ENCODE measurements at regions not wholly inside any gene's neighbourhood (a gene's known extent, or its start where the extent isn't known, plus 50 kb on each side); places are given as distances from the start of the nearest gene placed in this dataset.

DNA sequence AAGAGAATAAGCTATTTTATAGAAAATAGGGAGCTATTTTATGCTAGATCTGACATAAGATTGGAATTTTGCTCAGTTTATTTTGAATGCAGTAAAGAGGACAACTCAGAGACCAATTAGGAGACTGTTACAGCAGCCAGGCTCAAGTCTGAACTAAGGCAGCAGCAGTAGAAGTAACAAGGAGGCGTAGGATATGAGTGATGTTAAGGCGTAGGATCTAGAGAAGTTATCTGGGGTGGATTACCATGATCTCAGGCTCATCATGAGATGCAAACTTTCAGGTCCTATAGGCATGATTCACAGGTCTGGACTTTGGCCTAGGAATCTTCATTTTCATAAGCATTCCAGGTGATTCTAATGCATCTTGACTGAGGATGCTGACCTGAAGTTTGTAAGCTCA lies 108.9 kb upstream of the BLID start:
- no peak overlapping the region for H3K27ac Mint-ChIP-seq (ENCODE audit: unreplicated experiment)
- no TSS peak for BruUV-seq (replicated peaks)
- intact Hi-C loops (cut with micrococcal nuclease; ENCODE audit: unreplicated experiment) = no loop called here
- DNase-seq = no peak
- no peaks in the 10 kb centered on the region for H3K36me3 ChIP-seq (ENCODE audit: control insufficient read depth, insufficient read depth, low read length)
- H3K4me3 ChIP-seq (ENCODE audit: low read depth, low read length) = no peak overlapping the region
- H3K4me3 Mint-ChIP-seq (ENCODE audit: unreplicated experiment) = no peak overlapping the region
- peaks cover 5% of the 10 kb centered on the region for H3K4me1 Mint-ChIP-seq (ENCODE audit: low read depth, unreplicated experiment)
- POLR2A ChIA-PET = interaction anchor here (0.6 kb wide), 1 partner anchor 73 kb away, joined by 4 read pairs; no protein-coding TSS in a partner anchor
- CTCF ChIA-PET = no interaction called here
- H3K27me3 ChIP-seq (replicated peaks; ENCODE audit: control insufficient read depth, insufficient read depth, low read length) = no peaks in the 10 kb centered on the region
- H3K36me3 Mint-ChIP-seq (ENCODE audit: insufficient read depth, unreplicated experiment) = no peaks in the 10 kb centered on the region
- TF ChIP-seq, protein P1, sequence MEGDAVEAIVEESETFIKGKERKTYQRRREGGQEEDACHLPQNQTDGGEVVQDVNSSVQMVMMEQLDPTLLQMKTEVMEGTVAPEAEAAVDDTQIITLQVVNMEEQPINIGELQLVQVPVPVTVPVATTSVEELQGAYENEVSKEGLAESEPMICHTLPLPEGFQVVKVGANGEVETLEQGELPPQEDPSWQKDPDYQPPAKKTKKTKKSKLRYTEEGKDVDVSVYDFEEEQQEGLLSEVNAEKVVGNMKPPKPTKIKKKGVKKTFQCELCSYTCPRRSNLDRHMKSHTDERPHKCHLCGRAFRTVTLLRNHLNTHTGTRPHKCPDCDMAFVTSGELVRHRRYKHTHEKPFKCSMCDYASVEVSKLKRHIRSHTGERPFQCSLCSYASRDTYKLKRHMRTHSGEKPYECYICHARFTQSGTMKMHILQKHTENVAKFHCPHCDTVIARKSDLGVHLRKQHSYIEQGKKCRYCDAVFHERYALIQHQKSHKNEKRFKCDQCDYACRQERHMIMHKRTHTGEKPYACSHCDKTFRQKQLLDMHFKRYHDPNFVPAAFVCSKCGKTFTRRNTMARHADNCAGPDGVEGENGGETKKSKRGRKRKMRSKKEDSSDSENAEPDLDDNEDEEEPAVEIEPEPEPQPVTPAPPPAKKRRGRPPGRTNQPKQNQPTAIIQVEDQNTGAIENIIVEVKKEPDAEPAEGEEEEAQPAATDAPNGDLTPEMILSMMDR (IDR thresholded peaks at IDR 0.05; ENCODE audit: insufficient read depth in 1 of 2, low read depth in 1 of 2, low read length in 1 of 2, severe bottlenecking in 1 of 2, unreplicated experiment in 1 of 2) = no peak
- H3K27me3 Mint-ChIP-seq (ENCODE audit: insufficient read depth, unreplicated experiment) = peaks cover 3% of the 10 kb centered on the region
- no peaks in the 10 kb centered on the region for H3K9me3 ChIP-seq
- H3K9me3 Mint-ChIP-seq (ENCODE audit: unreplicated experiment) = no peaks in the 10 kb centered on the region
- H3K4me1 ChIP-seq = peaks cover 9% of the 10 kb centered on the region

DNA sequence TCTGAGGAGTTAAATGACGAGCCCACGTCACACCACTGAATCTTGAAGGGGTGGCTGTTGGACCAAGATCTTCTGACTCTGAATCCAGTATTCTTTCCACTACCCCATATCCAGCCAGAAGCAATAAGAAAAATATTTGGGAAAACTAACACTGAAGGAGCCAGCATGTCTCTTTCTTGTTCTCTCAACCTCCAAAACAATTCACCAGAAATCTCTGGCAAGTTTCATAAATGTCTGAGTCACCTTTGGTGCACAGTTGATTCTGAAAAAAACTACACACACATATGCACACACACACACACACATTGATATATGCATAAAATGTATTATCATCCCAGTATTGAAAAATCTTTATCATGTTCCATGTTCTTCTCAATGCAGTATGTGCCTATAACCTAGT lies 104.3 kb upstream of the BLID start:
- H3K4me3 Mint-ChIP-seq (ENCODE audit: unreplicated experiment) = no peak overlapping the region
- Histone ChIP-seq H3K27me3 (replicated peaks; ENCODE audit: control insufficient read depth, insufficient read depth, low read length) (no peaks in the 10 kb centered on the region), H3K4me1 (no peaks in the 10 kb centered on the region), H3K36me3 (ENCODE audit: control insufficient read depth, insufficient read depth, low read length) (no peaks in the 10 kb centered on the region), H3K4me3 (ENCODE audit: low read depth, low read length) (no peak overlapping the region), H3K9me3 (no peaks in the 10 kb centered on the region)
- no peaks in the 10 kb centered on the region for H3K36me3 Mint-ChIP-seq (ENCODE audit: insufficient read depth, unreplicated experiment)
- ChIA-PET CTCF (no interaction called here), POLR2A (no interaction called here)
- TF ChIP-seq, protein P1 (IDR thresholded peaks at IDR 0.05; ENCODE audit: insufficient read depth in 1 of 2, low read depth in 1 of 2, low read length in 1 of 2, severe bottlenecking in 1 of 2, unreplicated experiment in 1 of 2) = no peak
- intact Hi-C loops (cut with micrococcal nuclease; ENCODE audit: unreplicated experiment) = no loop called here
- no peaks in the 10 kb centered on the region for H3K9me3 Mint-ChIP-seq (ENCODE audit: unreplicated experiment)
- no peak overlapping the region for H3K27ac Mint-ChIP-seq (ENCODE audit: unreplicated experiment)
- no peak for DNase-seq
- H3K4me1 Mint-ChIP-seq (ENCODE audit: low read depth, unreplicated experiment) = no peaks in the 10 kb centered on the region
- BruUV-seq (replicated peaks) = no TSS peak
- peaks cover 7% of the 10 kb centered on the region for H3K27me3 Mint-ChIP-seq (ENCODE audit: insufficient read depth, unreplicated experiment)

DNA sequence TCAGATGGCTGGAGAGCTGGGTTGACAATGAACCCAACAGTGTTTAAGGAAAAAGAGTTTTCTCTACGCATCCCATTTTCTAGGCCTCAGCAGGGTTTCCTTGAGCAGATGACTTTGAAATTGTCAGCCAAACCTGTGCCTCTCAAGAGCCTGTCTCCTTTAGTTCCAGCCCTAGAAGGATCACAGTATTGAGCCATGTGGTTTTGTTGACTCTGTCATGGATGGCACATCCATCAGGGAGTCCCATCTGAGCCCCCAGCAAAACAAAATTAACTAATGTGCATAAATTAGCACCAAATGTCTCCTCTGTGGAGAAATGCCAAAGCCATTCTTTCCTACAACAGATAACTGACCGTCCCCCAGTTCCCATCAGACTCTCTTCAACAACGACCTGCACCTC lies 103.8 kb upstream of the BLID start:
- intact Hi-C loops (cut with micrococcal nuclease; ENCODE audit: unreplicated experiment) = loop anchor here (5.0 kb wide), 1 partner anchor 223 kb away; no protein-coding TSS in a partner anchor
- Mint-ChIP-seq H3K4me1 (ENCODE audit: low read depth, unreplicated experiment) (no peaks in the 10 kb centered on the region), H3K36me3 (ENCODE audit: insufficient read depth, unreplicated experiment) (no peaks in the 10 kb centered on the region), H3K27ac (ENCODE audit: unreplicated experiment) (no peak overlapping the region), H3K9me3 (ENCODE audit: unreplicated experiment) (no peaks in the 10 kb centered on the region), H3K4me3 (ENCODE audit: unreplicated experiment) (no peak overlapping the region), H3K27me3 (ENCODE audit: insufficient read depth, unreplicated experiment) (peaks cover 7% of the 10 kb centered on the region)
- DNase-seq = no peak
- BruUV-seq (replicated peaks) = no TSS peak
- Histone ChIP-seq H3K36me3 (ENCODE audit: control insufficient read depth, insufficient read depth, low read length) (no peaks in the 10 kb centered on the region), H3K9me3 (no peaks in the 10 kb centered on the region), H3K27me3 (replicated peaks; ENCODE audit: control insufficient read depth, insufficient read depth, low read length) (no peaks in the 10 kb centered on the region), H3K4me1 (no peaks in the 10 kb centered on the region), H3K4me3 (ENCODE audit: low read depth, low read length) (no peak overlapping the region)
- TF ChIP-seq, protein P1 (IDR thresholded peaks at IDR 0.05; ENCODE audit: insufficient read depth in 1 of 2, low read depth in 1 of 2, low read length in 1 of 2, severe bottlenecking in 1 of 2, unreplicated experiment in 1 of 2) = no peak
- ChIA-PET POLR2A (no interaction called here), CTCF (interaction anchor here (1.0 to 1.5 kb wide), 2 partner anchors 17 to 286 kb away, joined by 3 to 4 read pairs; no protein-coding TSS in a partner anchor)

Data from Caco-2 (cell line).